ENCODE measurements at regions not wholly inside any gene's neighbourhood (a gene's known extent, or its start where the extent isn't known, plus 50 kb on each side); places are given as distances from the start of the nearest gene placed in this dataset.
A peak's percentile ranks its signal among the peaks of the same experiment; 100 is the strongest.

- Histone ChIP-seq H3K4me3 (no peak overlapping the region), H3K27me3 (ENCODE audit: control insufficient read depth in 2 of 2, insufficient read depth in 2 of 2, low read length in 2 of 2) (no peaks in the 10 kb centered on the region), H3K27ac (ENCODE audit: extremely low read depth, low read depth, low read length) (peak overlapping the region; percentile 86; the same call in 1 of the 3 replicates), H2AFZ (ENCODE audit: low read depth, low read length) (no peak overlapping the region), H3K9me1 (ENCODE audit: control insufficient read depth, insufficient read depth, low read length) (no peaks in the 10 kb centered on the region), H4K20me1 (replicated peaks; ENCODE audit: control insufficient read depth, insufficient read depth, low read length) (no peaks in the 10 kb centered on the region), H3K9me3 (replicated peaks; ENCODE audit: control insufficient read depth, insufficient read depth, low read depth, low read length) (peaks cover 5% of the 10 kb centered on the region; the same call in 1 of the 2 replicates), H3K4me1 (replicated peaks in 1 of 2; ENCODE audit: control insufficient read depth in 2 of 2, insufficient read depth in 2 of 2, low read length in 2 of 2) (peaks cover 6 to 36% of the 10 kb centered on the region in 2 experiments; a peak in 3 of 5 replicates), H3K36me3 (ENCODE audit: control insufficient read depth, insufficient read depth, low read length) (no peaks in the 10 kb centered on the region; the same call in 2 of the 3 replicates), H3K9ac (ENCODE audit: insufficient read depth in 1 of 2, low read depth in 2 of 2, low read length in 2 of 2) (no peak overlapping the region), H3K79me2 (ENCODE audit: control insufficient read depth, insufficient read depth, low read length) (no peaks in the 10 kb centered on the region), H3K4me2 (ENCODE audit: insufficient read depth, low read length) (no peak overlapping the region)
- BruUV-seq (replicated peaks) = no TSS peak
- CTCF ChIA-PET (ENCODE audit: low intra/inter-chr PET ratio) = no interaction called here
- FAIRE-seq (no peak), DNase-seq (ENCODE audit: extremely low read depth in 1 of 4, low spot score in 3 of 4) (no peak), ATAC-seq (no peak)
- in situ Hi-C loops (cut with MboI) (no loop called here), intact Hi-C loops (cut with micrococcal nuclease) (loop anchor here (10.0 kb wide), 1 partner anchor 114 kb away; no protein-coding TSS in a partner anchor)
- POLR2A ChIA-PET = interaction anchor here (0.6 to 1.5 kb wide), 3 partner anchors 12 to 80 kb away, joined by 3 to 4 read pairs (median 3); no protein-coding TSS in a partner anchor
- WGBS (ENCODE audit: insufficient coverage, low coverage, missing lambda C conversion rate) = 92% methylated on average over 4 of the region's 8 CpGs
- TF ChIP-seq GMEB1 (CRISPR knock-in tag; IDR thresholded peaks at IDR 0.05) = no peak
Measured at GRCh38 chr2:215829261-215829660, 184.1 kb downstream of the MREG start.

GRCh38 chr2:215828528-215829184 is 184.7 kb downstream of the MREG start:
- intact Hi-C loops (cut with micrococcal nuclease) = loop anchor here (1.0 to 10.0 kb wide), 2 partner anchors 114 to 208 kb away; no protein-coding TSS in a partner anchor
- CTCF ChIA-PET (ENCODE audit: low intra/inter-chr PET ratio) = no interaction called here
- Histone ChIP-seq H3K9me3 (replicated peaks; ENCODE audit: control insufficient read depth, insufficient read depth, low read depth, low read length) (peaks cover 5% of the 10 kb centered on the region; the same call in 1 of the 2 replicates), H3K4me1 (replicated peaks in 1 of 2; ENCODE audit: control insufficient read depth in 2 of 2, insufficient read depth in 2 of 2, low read length in 2 of 2) (peaks cover 6 to 31% of the 10 kb centered on the region in 2 experiments; a peak in 3 of 5 replicates), H3K4me2 (ENCODE audit: insufficient read depth, low read length) (no peak overlapping the region), H3K36me3 (ENCODE audit: control insufficient read depth, insufficient read depth, low read length) (no peaks in the 10 kb centered on the region; the same call in 2 of the 3 replicates), H3K27ac (ENCODE audit: extremely low read depth, low read depth, low read length) (no peak overlapping the region), H4K20me1 (replicated peaks; ENCODE audit: control insufficient read depth, insufficient read depth, low read length) (no peaks in the 10 kb centered on the region), H3K4me3 (no peak overlapping the region), H3K9ac (ENCODE audit: insufficient read depth in 1 of 2, low read depth in 2 of 2, low read length in 2 of 2) (no peak overlapping the region), H3K79me2 (ENCODE audit: control insufficient read depth, insufficient read depth, low read length) (no peaks in the 10 kb centered on the region), H3K27me3 (ENCODE audit: control insufficient read depth in 2 of 2, insufficient read depth in 2 of 2, low read length in 2 of 2) (no peaks in the 10 kb centered on the region), H2AFZ (ENCODE audit: low read depth, low read length) (peak overlapping the region; percentile 59; the same call in 1 of the 2 replicates), H3K9me1 (ENCODE audit: control insufficient read depth, insufficient read depth, low read length) (no peaks in the 10 kb centered on the region)
- DNase-seq (ENCODE audit: extremely low read depth in 1 of 4, low spot score in 3 of 4) (peak; percentile 28 to 74 (median 42)), ATAC-seq (peak; percentile 74), FAIRE-seq (peak; percentile 57)
- POLR2A ChIA-PET = interaction anchor here (0.7 kb wide), 1 partner anchor 184 kb away, joined by 3 read pairs; no protein-coding TSS in a partner anchor
- 44% methylated on average over 8 of the region's 10 CpGs for WGBS (ENCODE audit: insufficient coverage, low coverage, missing lambda C conversion rate)
- BruUV-seq (replicated peaks) = no TSS peak
- in situ Hi-C loops (cut with MboI) = no loop called here
- peak; percentile 64 for TF ChIP-seq REST (IDR thresholded peaks at IDR 0.05; ENCODE audit: borderline replicate concordance)
- no peak for TF ChIP-seq REST (CRISPR knock-in tag; IDR thresholded peaks at IDR 0.05; ENCODE audit: low read depth)
- TF ChIP-seq CEBPB (tag; IDR thresholded peaks at IDR 0.05) = peak; percentile 92
